ENCODE measurements at regions not wholly inside any gene's neighbourhood (a gene's known extent, or its start where the extent isn't known, plus 50 kb on each side); places are given as distances from the start of the nearest gene placed in this dataset.

DNA sequence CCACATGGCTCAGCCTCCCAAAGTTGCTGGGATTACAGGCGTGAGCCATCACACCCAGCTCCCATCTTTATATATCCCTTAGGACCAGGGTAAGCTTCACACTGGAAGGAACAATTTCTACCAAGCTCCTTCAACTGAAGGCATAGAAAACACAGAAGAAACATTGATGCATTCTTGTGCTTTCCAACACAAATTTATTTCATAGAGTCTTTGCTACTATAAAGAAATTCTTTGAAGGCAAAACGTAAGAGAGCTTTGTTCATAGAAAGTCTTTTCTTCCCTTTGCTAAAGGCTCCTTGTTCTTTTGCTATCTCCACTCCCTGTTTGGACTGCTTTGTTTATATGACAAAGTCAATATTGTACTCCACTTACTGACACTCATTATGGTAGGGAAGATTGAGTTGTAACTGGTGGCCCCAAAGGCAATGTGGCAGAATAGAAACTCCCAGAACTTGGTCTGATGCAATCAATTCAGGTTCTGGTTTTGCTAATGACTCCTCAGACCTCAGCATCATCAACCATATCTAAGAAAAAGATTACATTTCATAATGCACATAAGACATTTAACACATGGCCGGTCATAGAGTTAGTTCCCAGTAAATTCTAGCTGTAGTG, 97.4 kb upstream of the CLINT1 start:
- TF ChIP-seq CTCF (IDR thresholded peaks at IDR 0.05; ENCODE audit: control extremely low read depth, extremely low read depth, low read depth, missing control alignments): no peak
- DNase-seq (ENCODE audit: extremely low spot score): no peak
- CTCF ChIA-PET: interaction anchor here (1.2 to 6.3 kb wide), 4 partner anchors 6 to 139 kb away, joined by 3 to 57 read pairs (median 3); no protein-coding TSS in a partner anchor
- POLR2A ChIA-PET: no interaction called here

DNA sequence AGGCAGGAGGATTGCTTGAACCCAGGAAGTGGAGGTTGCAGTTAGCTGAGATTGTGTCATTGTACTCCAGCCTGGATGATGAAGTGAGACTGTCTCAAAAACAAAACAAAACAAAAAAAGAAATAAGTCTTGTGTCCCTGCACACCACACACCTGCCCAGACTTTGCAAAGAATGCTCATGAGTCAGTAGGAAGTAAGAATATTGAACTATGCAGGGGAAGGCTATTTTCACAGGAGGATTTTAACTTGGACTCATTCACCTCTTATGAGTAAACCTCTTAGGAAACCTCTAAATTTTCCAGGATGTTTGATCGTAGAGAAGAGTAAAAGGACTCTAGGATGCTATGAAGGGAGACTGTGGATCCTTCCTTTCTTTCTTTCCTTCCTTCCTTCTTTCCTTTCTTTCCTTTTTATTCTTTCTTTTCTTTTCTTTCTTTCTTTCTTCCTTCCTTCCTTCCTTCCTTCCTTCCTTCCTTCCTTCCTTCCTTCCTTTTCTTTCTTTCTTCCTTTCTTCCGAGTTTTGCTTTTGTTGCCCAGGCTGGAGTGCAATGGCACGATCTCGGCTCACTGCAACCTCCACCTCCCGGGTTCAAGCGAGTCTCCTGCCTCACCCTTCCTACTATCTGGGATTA, 96.7 kb upstream of the CLINT1 start:
- DNase-seq (ENCODE audit: extremely low spot score): no peak
- no peak for TF ChIP-seq CTCF (IDR thresholded peaks at IDR 0.05; ENCODE audit: control extremely low read depth, extremely low read depth, low read depth, missing control alignments)
- ChIA-PET CTCF (interaction anchor here (0.9 to 1.7 kb wide), 4 partner anchors 8 to 193 kb away, joined by 3 to 4 read pairs (median 3); no protein-coding TSS in a partner anchor), POLR2A (interaction anchor here (0.7 kb wide), 1 partner anchor 1827 kb away, joined by 3 read pairs; no protein-coding TSS in a partner anchor)

DNA sequence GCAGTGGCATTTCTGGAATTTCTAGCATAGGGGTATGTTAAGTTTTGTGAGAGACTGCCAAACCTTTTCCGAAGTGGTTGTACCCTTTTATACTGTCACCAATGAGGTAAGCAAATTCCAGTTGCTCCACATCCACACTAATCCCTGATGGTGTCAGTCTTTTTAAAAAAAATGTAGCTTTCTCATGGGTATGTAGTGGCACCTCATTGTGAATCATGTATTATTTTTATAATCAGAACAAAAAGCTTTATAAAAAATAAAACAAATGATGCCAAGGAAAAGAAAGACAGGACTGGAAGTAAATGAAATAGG, 93.4 kb upstream of the CLINT1 start:
- CTCF ChIA-PET: interaction anchor here (1.0 to 7.5 kb wide), 7 partner anchors 7 to 209 kb away, joined by 3 to 91 read pairs (median 3); partner anchors contain the start of gene LSM11

GRCh38 chr5:157951673-157952373, 92.9 kb upstream of the CLINT1 start:
- ChIA-PET POLR2A (interaction anchor here (0.7 kb wide), 1 partner anchor 735 kb away, joined by 4 read pairs; no protein-coding TSS in a partner anchor), CTCF (interaction anchor here (0.6 to 7.5 kb wide), 10 partner anchors 8 to 283 kb away, joined by 3 to 91 read pairs (median 4); partner anchors contain the start of gene LSM11)
- DNase-seq (ENCODE audit: extremely low spot score): no peak
- TF ChIP-seq CTCF (IDR thresholded peaks at IDR 0.05; ENCODE audit: control extremely low read depth, extremely low read depth, low read depth, missing control alignments): no peak

More for the DNA sequence above, 93.4 kb upstream of the CLINT1 start:
- TF ChIP-seq CTCF (IDR thresholded peaks at IDR 0.05; ENCODE audit: control extremely low read depth, extremely low read depth, low read depth, missing control alignments): no peak
- no peak for DNase-seq (ENCODE audit: extremely low spot score)
- POLR2A ChIA-PET: no interaction called here

DNA sequence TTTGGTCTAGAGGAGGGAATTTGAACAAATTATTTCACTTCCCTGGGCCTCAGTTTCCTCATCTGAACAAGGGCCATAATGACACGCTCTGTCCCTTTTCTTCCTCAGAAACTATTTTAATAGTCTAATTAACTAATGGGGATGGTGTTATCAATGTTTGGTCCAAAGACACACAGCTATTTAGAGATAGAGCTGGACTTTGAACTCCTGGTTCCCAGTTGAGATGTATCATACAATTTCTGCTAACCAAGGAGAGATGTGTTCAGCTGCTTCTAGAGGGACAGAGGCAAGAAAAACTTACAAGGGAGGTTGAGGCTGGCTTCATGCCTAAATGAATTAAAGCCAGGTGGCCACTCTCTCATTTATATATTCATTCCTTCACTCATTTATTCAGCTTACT, 90.6 kb upstream of the CLINT1 start:
- CTCF ChIA-PET: interaction anchor here (0.7 to 7.5 kb wide), 33 partner anchors 10 to 1206 kb away, joined by 3 to 91 read pairs (median 9); partner anchors contain the start of gene CLINT1
- TF ChIP-seq CTCF (IDR thresholded peaks at IDR 0.05; ENCODE audit: control extremely low read depth, extremely low read depth, low read depth, missing control alignments): no peak
- DNase-seq (ENCODE audit: extremely low spot score): no peak
- POLR2A ChIA-PET: no interaction called here

GRCh38 chr5:157948738-157949410, 89.9 kb upstream of the CLINT1 start:
- TF ChIP-seq CTCF (IDR thresholded peaks at IDR 0.05; ENCODE audit: control extremely low read depth, extremely low read depth, low read depth, missing control alignments): peak; percentile 95
- POLR2A ChIA-PET: no interaction called here
- CTCF ChIA-PET: interaction anchor here (0.7 to 7.5 kb wide), 44 partner anchors 11 to 1207 kb away, joined by 3 to 91 read pairs (median 4); partner anchors contain the start of gene CLINT1
- peak; percentile 77 for DNase-seq (ENCODE audit: extremely low spot score)
